Activated CD8-positive, alpha-beta memory T cell treated with anti-CD3 and anti-CD28 coated beads, Interleukin-2, amount 50 U/mL, for 48 hours (primary cell): ENCODE measurements at regions not wholly inside any gene's neighbourhood (a gene's known extent, or its start where the extent isn't known, plus 50 kb on each side); places are given as distances from the start of the nearest gene placed in this dataset.
"Not testable (repeated sequence)": the region's sequence is repeated elsewhere in the genome, so short reads cannot be mapped to it uniquely, and the experiment has no call there.

ENCODE experiments used
- DNase-seq: peaks from one replicate; pipeline ENCODE4 v3.0.0-alpha.2; 2020

- no peak for DNase-seq
Measured at GRCh38 chr6:26268659-26269402, 96.2 kb upstream of the BTN3A2 start.

- DNase-seq = no peak
Measured at GRCh38 chr6:26269531-26270485, 95.2 kb upstream of the BTN3A2 start.

DNA sequence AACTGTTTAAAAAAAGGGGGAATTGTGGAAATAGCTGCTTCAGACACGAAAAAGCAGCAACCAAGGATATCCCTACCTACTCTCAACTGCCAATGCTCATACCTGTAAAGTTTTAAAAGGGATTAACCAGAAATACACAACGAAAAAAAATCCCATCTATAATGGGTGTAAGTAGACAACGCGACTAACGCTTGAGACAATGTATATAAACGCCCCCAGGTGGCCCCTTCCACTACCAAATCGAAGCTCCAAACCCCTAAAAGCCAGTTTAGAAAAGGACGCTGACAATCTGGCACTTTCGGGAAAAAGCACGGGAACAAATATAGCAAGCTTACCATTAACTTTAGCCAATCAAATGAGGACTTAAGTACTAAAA is 94.5 kb upstream of the BTN3A2 start:
- DNase-seq = no peak

- peak; percentile 86 for DNase-seq
Measured at GRCh38 chr6:26270903-26271667, 93.9 kb upstream of the BTN3A2 start.

DNA sequence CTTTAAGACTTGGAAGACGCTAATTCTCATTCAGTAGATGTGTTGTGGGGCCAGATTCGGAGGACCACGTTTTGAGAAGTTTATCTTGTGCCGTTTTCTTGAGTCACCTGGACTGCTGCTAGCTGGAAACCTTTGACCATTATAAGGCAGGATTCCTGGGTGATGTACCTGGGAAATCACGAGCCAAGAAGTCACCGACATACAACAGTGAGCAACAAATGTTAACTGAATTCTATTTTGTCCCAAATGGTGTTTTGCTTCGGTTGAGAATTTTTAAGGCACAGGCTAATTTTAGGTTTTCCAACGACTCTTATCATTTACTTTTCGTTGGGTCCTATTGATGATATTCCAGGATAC is 93.4 kb upstream of the BTN3A2 start:
- no peak for DNase-seq

GRCh38 chr6:26272171-26272637 is 92.8 kb upstream of the BTN3A2 start:
- peak; percentile 83 for DNase-seq

DNA sequence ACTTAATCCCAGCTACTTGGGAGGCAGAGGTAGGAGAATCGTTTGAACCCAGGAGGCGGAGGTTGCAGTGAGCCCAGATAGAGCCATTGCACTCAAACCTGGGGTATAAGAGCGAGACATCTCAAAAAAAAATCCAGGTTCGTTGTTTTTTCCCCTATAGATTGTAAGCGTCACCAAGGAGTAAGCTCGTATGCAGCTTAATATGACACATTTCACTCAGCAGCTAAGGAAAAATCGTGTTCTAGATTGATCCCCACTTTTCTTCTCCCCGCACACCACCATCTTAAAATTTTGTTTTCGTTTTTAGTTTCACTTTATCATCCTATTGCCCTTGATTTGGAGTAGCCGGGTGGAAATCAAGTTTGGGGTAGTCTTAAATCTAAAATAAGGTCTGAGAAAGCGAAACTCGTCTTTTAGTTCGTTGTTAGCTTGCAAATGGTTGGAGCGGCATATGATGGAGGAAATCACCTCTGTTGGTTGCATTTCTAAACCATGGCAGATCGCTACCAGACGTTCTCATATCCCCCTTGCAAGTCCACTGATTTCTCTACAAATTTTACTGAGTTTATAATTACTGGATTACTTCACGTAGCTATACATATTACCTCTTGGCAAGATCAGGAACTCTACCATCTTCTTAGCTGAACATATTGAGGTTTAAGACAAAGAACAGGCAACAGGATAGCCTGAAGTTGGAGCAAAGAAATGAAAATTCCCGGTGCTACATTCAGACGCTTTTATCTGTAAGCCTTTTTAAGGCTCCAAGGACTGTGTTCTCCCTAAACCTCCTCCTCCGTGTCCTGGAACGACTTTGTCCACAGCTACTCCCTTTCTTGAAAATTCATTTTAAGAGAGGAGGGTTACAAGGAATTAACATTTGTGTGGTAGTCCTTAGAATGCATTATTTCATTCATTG is 91.1 kb upstream of the BTN3A2 start:
- DNase-seq = no peak

GRCh38 chr6:26275663-26276062 is 89.3 kb upstream of the BTN3A2 start:
- DNase-seq = no peak

GRCh38 chr6:26276841-26277648 is 88.0 kb upstream of the BTN3A2 start:
- DNase-seq = no peak

DNA sequence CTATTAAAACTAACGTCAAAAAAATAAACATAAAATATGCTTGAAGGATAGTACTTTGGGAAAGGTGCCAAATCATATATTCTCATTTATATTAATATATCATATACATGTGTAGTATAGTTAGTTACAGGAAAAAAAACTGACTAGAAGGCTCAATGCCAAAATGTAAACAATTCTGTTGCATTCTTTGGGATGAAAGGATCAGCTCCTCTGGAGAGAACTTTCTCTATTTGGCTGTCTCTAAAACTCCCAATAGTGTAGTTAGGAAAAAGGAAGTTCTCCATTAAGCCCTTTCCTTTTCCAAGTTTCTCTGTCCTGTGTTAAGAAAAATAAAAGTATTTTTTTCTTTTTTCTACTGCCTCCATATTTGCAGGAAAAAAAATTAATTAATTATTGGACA is 86.5 kb upstream of the BTN3A2 start:
- no peak for DNase-seq

DNA sequence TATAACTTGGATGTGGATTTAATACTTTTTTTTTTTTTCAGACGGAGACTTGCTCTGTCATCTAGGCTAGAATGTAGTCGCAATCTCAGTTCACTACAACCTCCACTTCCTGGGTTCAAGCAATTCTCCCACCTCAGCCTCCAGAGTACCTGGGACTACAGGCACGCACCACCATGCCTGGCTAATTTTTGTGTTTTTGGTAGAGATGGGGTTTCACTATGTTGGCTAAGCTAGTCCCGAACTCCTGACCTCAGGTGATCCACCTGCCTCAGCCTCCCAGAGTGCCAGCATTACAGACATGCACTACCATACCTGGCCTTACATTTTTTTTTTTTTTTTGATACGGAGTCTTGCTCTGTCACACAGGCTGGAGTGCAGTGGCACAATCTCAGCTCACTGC is 85.6 kb upstream of the BTN3A2 start:
- not testable (repeated sequence) for DNase-seq

DNA sequence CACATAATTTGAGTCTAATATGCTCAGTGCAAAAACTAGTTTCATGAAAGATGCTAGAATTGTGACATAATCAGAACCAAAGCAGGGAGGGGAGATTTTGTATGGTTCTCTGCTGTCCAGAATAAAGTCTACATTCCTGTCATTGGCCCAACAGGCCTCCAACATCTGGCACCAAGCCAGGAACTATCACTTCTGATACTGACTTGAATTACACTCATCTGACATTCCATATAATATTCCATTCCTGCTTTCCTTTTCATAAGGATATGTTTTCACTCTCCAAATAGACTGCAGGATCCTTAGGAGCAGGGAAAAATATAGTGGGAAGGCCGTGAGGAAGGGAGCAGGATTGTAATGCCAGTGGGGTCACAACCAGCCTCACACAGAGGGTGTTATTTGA is 84.6 kb upstream of the BTN3A2 start:
- DNase-seq = no peak

DNA sequence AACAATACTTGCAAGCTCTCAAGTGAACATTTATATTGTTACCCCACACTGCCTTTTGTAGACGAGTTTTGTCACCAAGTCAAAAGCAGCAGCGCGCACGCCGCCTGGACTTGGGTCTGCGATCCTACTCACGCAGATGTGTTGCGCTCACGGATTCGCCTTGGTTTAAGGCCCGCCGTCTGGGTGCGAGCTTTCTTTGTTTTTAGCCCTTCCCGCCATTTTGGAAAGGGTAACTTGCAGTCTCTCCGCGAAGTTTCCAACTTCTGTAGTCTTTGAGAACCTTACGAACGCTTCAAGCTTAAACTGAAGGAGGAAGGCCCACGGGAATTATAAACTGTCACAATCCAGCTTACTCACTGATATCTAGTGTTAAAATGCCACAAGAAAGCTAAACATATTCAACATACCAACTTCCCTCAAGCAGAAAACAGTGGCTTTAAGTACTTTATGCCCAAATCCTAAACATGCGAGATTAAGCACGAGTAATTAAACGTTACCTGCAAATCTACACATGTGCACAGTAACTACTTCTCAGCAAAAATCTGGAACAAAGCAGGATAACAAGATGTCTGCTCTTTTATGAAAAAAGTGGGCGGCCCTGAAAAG is 80.4 kb upstream of the BTN3A2 start:
- peak; percentile 81 for DNase-seq

DNA sequence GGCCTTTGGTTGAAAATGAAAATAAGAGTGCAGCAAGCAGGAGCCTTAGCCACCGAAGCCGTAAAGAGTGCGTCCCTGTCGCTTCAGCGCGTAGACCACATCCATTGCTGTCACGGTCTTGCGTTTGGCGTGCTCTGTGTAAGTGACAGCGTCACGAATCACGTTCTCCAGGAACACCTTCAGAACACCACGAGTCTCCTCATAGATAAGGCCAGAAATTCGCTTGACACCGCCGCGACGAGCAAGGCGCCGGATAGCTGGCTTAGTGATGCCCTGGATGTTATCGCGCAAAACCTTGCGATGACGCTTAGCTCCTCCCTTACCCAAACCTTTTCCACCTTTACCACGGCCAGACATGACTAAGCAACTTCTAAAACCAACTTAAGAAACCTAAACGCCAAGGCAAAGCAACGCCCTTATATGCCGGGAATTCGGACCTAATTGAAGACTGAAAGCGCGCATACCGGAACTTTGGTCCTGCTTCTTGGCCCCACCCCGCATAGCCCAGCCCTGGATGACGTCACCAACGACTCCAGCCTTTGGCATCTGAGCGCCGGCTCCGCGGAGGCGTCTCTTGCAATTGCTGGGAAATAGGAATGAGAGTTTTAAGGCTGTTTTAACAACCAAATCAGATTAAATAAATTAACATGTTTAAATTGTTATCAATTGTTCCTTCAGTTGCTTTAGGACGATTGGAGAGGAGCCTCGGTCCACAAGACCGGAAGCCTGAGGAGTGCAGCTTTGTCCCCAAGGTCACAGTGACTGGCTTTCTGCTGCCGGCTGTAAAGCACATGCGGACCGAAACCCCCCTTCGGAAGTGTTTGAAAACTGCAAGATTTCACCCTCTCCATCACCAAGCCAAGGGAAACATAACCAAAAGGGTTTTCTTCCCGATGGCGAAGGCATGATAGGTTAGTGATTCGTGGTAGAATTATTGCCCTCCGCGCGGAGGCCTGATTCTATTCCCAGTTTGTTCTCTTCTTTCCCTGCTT is 79.6 kb upstream of the BTN3A2 start:
- DNase-seq = peak; percentile 97

- peak; percentile 93 for DNase-seq
Measured at GRCh38 chr6:26286168-26286877, 78.7 kb upstream of the BTN3A2 start.

- DNase-seq = no peak
Measured at GRCh38 chr6:26288155-26288554, 76.8 kb upstream of the BTN3A2 start.

DNA sequence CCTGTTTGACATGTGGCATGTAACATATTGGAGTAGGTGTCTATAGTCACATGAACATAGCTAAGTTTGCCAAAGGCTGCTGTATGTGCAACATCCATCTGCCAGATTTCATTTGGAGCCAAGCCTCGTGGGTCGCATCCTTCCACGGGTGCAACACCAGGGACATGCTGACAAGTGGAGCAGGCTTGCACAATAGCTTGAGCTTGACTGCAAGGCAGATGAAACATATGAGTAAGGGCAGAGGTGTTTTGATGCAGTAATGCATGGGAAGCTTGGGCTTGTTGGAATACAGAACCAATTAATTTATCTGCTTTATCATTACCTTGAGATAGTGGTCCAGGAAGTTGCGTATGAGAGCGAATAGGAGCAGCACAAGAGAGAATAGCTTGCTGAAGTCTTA is 74.1 kb upstream of the BTN3A2 start:
- no peak for DNase-seq

DNA sequence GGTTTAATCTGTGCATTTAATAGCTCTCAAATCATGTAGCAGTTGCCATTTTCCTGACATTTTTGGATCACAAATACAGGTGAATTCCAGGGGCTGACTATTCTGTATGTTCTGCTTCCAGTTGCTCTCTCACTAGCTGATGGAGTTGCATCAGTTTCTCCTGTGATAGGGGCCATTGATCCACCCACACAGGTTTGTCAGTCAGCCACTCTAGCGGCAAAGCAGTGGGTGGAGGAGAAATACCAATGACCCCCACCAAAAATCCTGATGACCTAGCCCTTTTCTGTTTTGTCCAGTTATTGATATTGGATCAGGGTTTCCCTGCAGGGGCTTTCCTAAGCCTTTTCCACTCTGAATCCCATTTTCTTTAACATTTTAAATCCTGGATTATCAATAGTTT is 72.3 kb upstream of the BTN3A2 start:
- no peak for DNase-seq

DNA sequence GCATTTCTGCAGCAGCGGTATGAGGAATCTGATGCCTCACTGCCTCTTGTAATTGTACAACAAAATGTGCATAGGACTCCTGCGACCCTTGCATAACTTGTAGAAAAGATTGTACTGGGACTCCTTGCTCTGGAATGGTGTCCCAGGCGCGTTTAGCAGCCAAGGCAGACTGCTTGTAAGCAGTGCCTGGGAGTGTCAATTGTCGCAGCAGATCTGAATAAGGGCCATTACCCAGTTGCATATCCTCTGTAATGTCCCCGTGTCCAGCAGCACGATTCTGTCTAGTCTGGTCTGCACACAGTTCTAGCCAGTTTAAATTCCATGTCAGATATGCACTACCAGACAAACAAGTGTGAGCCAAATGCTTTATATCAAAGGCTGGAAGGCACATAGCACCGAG is 70.7 kb upstream of the BTN3A2 start:
- no peak for DNase-seq
